ENCODE measurements at regions not wholly inside any gene's neighbourhood (a gene's known extent, or its start where the extent isn't known, plus 50 kb on each side); places are given as distances from the start of the nearest gene placed in this dataset.

DNA sequence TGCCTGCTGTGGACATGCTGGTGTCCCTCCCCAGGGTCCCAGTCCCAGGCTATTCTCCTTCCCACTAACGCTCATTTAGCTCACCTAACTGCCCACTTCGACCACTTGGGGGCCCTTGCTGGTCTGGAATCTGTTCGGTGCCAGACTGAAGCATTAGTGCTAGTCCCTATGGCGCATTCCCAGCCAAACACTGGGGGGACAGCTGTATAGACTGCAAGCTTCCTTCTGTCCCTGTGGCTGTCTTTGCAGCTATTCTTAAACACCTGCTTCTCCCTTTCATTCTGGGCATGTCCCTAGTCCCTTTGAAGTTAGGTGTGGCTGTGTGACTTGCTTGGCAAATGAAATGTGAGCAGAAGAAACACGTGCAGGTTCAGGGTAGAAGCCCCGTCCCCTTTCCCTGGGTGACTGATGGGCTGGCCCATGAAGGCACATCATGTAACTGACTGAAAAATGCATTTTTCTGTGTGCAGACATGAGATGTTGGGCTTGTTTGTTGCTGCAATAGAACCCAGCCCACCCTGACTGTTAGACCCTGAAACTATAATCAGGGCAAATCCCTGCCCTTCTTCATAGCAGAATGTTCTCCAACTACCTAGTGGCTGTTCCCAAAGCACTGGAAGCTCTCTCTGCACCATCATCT, 134.4 kb downstream of the BARX1 start:
- TF ChIP-seq ZNF274 (IDR thresholded peaks at IDR 0.05; ENCODE audit: insufficient read depth, insufficient read length): no peak
- no peak for TF ChIP-seq POLR2A (IDR thresholded peaks at IDR 0.05; ENCODE audit: low read depth, low read length)
- no peak for TF ChIP-seq SREBF2 (IDR thresholded peaks at IDR 0.05; ENCODE audit: low read length)
- TF ChIP-seq TCF12 (IDR thresholded peaks at IDR 0.05; ENCODE audit: low read depth, low read length): no peak
- TF ChIP-seq DPF2 (IDR thresholded peaks at IDR 0.05): no peak
- TF ChIP-seq, protein P1, sequence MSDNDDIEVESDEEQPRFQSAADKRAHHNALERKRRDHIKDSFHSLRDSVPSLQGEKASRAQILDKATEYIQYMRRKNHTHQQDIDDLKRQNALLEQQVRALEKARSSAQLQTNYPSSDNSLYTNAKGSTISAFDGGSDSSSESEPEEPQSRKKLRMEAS (IDR thresholded peaks at IDR 0.05; ENCODE audit: low read depth, low read length): no peak
- no peak for TF ChIP-seq IKZF1 (conservative IDR thresholded peaks at IDR 0.05)
- no peak for TF ChIP-seq SMAD1 (IDR thresholded peaks at IDR 0.05; ENCODE audit: low read depth, partially characterized antibody)
- TF ChIP-seq, protein P2, sequence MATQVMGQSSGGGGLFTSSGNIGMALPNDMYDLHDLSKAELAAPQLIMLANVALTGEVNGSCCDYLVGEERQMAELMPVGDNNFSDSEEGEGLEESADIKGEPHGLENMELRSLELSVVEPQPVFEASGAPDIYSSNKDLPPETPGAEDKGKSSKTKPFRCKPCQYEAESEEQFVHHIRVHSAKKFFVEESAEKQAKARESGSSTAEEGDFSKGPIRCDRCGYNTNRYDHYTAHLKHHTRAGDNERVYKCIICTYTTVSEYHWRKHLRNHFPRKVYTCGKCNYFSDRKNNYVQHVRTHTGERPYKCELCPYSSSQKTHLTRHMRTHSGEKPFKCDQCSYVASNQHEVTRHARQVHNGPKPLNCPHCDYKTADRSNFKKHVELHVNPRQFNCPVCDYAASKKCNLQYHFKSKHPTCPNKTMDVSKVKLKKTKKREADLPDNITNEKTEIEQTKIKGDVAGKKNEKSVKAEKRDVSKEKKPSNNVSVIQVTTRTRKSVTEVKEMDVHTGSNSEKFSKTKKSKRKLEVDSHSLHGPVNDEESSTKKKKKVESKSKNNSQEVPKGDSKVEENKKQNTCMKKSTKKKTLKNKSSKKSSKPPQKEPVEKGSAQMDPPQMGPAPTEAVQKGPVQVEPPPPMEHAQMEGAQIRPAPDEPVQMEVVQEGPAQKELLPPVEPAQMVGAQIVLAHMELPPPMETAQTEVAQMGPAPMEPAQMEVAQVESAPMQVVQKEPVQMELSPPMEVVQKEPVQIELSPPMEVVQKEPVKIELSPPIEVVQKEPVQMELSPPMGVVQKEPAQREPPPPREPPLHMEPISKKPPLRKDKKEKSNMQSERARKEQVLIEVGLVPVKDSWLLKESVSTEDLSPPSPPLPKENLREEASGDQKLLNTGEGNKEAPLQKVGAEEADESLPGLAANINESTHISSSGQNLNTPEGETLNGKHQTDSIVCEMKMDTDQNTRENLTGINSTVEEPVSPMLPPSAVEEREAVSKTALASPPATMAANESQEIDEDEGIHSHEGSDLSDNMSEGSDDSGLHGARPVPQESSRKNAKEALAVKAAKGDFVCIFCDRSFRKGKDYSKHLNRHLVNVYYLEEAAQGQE (IDR thresholded peaks at IDR 0.05; ENCODE audit: low read depth, low read length): no peak
- TF ChIP-seq RAD21 (IDR thresholded peaks at IDR 0.05; ENCODE audit: insufficient read depth, low read depth, low read length): no peak
- TF ChIP-seq, protein P3, sequence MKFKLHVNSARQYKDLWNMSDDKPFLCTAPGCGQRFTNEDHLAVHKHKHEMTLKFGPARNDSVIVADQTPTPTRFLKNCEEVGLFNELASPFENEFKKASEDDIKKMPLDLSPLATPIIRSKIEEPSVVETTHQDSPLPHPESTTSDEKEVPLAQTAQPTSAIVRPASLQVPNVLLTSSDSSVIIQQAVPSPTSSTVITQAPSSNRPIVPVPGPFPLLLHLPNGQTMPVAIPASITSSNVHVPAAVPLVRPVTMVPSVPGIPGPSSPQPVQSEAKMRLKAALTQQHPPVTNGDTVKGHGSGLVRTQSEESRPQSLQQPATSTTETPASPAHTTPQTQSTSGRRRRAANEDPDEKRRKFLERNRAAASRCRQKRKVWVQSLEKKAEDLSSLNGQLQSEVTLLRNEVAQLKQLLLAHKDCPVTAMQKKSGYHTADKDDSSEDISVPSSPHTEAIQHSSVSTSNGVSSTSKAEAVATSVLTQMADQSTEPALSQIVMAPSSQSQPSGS (IDR thresholded peaks at IDR 0.05; ENCODE audit: low read length): no peak
- TF ChIP-seq POLR2AphosphoS5 (IDR thresholded peaks at IDR 0.05; ENCODE audit: low read length): no peak
- no peak for TF ChIP-seq GABPA (IDR thresholded peaks at IDR 0.05; ENCODE audit: low read depth)
- no peak for TF ChIP-seq EP300 (IDR thresholded peaks at IDR 0.05; ENCODE audit: borderline replicate concordance in 1 of 2, control insufficient read depth in 1 of 2, low read depth in 2 of 2, low read length in 2 of 2)
